ENCODE measurements at regions not wholly inside any gene's neighbourhood (a gene's known extent, or its start where the extent isn't known, plus 50 kb on each side); places are given as distances from the start of the nearest gene placed in this dataset.

DNA sequence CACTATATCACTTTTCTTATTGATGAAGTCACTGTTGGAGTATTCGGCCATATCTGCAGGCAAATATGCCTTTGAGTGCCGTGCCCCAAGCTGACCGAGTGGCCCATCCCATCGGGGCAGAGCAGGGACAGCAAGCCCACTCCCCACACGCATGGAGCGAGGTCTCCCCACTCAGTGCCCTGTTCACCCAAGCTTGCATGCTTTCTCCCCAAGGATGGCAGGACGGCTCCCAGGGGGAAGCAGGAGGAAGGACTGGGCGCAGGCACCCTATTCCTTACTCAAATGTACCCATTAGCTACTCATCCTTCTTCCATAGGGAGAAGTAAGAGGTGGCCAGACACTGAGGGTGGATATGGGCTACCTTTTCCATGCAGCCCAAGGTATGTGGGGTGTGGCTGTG lies 309.0 kb downstream of the IRX1 start:
- ChIA-PET CTCF (no interaction called here), POLR2A (no interaction called here)
- Mint-ChIP-seq H3K27ac (no peak overlapping the region), H3K9me3 (no peaks in the 10 kb centered on the region), H3K4me3 (no peak overlapping the region), H3K4me1 (ENCODE audit: low read depth) (no peaks in the 10 kb centered on the region), H3K36me3 (ENCODE audit: low read depth) (no peaks in the 10 kb centered on the region), H3K27me3 (no peaks in the 10 kb centered on the region)
- no peak for ATAC-seq
- DNase-seq: no peak
- intact Hi-C loops (cut with micrococcal nuclease): no loop called here
- TF ChIP-seq, protein P1, sequence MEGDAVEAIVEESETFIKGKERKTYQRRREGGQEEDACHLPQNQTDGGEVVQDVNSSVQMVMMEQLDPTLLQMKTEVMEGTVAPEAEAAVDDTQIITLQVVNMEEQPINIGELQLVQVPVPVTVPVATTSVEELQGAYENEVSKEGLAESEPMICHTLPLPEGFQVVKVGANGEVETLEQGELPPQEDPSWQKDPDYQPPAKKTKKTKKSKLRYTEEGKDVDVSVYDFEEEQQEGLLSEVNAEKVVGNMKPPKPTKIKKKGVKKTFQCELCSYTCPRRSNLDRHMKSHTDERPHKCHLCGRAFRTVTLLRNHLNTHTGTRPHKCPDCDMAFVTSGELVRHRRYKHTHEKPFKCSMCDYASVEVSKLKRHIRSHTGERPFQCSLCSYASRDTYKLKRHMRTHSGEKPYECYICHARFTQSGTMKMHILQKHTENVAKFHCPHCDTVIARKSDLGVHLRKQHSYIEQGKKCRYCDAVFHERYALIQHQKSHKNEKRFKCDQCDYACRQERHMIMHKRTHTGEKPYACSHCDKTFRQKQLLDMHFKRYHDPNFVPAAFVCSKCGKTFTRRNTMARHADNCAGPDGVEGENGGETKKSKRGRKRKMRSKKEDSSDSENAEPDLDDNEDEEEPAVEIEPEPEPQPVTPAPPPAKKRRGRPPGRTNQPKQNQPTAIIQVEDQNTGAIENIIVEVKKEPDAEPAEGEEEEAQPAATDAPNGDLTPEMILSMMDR (IDR thresholded peaks at IDR 0.05): no peak

DNA sequence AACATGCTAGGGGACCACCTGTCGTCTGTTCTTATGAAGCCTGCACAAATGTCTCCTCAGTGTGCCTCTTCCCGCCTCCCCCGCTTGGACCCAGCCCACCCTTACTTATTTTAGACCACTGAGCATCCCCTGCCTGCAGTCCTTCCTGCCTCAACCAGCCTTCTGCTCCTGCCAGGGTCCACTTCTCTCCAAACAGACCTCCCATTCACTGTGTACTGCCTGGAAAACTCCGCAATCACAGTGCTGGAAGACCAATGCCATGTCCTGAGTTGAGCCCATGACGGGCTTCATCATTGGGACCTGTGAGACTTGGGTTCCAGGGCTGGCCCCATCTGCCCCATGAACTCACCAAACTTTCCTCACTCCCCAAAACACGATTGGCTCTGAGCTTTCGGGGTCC lies 309.4 kb downstream of the IRX1 start:
- ChIA-PET POLR2A (no interaction called here), CTCF (no interaction called here)
- DNase-seq: no peak
- no peak for ATAC-seq
- H3K36me3 Mint-ChIP-seq (ENCODE audit: low read depth): no peaks in the 10 kb centered on the region
- intact Hi-C loops (cut with micrococcal nuclease): no loop called here
- no peaks in the 10 kb centered on the region for H3K27me3 Mint-ChIP-seq
- no peaks in the 10 kb centered on the region for H3K4me1 Mint-ChIP-seq (ENCODE audit: low read depth)
- TF ChIP-seq, protein P1 (IDR thresholded peaks at IDR 0.05): no peak
- no peak overlapping the region for H3K27ac Mint-ChIP-seq
- no peak overlapping the region for H3K4me3 Mint-ChIP-seq
- no peaks in the 10 kb centered on the region for H3K9me3 Mint-ChIP-seq

DNA sequence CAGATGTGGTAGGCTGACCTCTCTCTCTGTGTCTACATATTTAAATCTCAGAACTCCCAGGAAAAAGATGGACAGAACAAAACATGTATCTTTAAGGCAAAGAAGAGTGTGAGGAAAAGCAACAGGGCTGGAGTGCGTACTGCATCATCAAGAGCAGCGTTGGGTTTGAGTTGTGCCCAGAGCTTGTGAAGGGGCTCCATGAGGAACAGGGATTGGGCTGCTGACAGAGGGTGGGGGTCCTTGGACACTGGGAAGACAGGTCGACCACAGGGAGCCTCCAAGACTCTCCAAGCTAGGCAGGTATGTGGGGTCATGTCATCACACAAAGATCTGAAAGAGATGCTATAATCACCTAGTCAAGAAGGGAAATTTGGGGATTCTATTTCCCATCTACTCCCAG lies 309.9 kb downstream of the IRX1 start:
- ATAC-seq: no peak
- no peak for DNase-seq
- H3K27ac Mint-ChIP-seq: no peak overlapping the region
- H3K27me3 Mint-ChIP-seq: no peaks in the 10 kb centered on the region
- no peaks in the 10 kb centered on the region for H3K36me3 Mint-ChIP-seq (ENCODE audit: low read depth)
- ChIA-PET POLR2A (no interaction called here), CTCF (interaction anchor here (0.9 kb wide), 1 partner anchor 8 kb away, joined by 3 read pairs; no protein-coding TSS in a partner anchor)
- H3K9me3 Mint-ChIP-seq: no peaks in the 10 kb centered on the region
- TF ChIP-seq, protein P1 (IDR thresholded peaks at IDR 0.05): no peak
- intact Hi-C loops (cut with micrococcal nuclease): no loop called here
- H3K4me1 Mint-ChIP-seq (ENCODE audit: low read depth): no peaks in the 10 kb centered on the region
- no peak overlapping the region for H3K4me3 Mint-ChIP-seq

DNA sequence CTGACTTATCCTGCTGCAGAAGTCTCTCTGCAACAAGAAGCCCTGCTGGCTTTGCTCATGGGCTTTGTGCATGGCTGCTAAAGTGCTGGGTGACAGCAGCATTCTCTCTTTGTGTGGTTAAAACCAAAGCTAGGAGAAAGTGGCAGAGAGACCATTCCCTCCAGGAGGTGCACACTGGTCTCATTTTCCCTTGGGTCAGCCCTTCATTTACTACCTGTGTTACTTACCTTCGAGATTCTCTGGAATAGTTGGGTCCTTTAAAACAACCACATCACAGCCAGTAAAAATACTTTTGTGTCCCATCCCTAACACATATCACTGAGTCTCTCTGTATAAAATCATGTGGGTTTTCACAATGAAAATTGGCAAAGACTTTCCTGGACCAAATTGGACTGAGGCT lies 315.5 kb downstream of the IRX1 start:
- H3K27me3 Mint-ChIP-seq: no peaks in the 10 kb centered on the region
- ChIA-PET CTCF (no interaction called here), POLR2A (no interaction called here)
- no peaks in the 10 kb centered on the region for H3K4me1 Mint-ChIP-seq (ENCODE audit: low read depth)
- no peak for DNase-seq
- intact Hi-C loops (cut with micrococcal nuclease): no loop called here
- no peaks in the 10 kb centered on the region for H3K36me3 Mint-ChIP-seq (ENCODE audit: low read depth)
- TF ChIP-seq, protein P1 (IDR thresholded peaks at IDR 0.05): no peak
- no peaks in the 10 kb centered on the region for H3K9me3 Mint-ChIP-seq
- no peak overlapping the region for H3K4me3 Mint-ChIP-seq
- ATAC-seq: no peak
- no peak overlapping the region for H3K27ac Mint-ChIP-seq

DNA sequence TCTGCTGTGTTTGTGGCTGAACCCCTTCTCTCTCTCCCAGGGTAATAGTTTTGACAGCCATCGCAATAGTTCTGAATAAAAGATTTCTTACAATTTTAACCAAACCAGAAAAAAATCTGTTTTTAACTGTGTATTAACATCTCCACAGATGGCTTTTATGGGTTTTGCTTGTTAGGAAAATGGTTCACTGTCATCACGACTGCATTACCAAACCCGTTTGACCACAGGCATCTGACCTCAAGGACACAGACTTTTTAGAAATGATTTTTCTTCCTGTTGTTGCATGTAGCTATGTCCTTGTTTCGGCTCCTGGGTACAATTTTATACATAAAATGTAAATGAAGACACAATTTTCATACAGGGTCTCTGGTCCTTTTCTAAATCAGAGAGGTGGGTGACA lies 316.1 kb downstream of the IRX1 start:
- ChIA-PET POLR2A (no interaction called here), CTCF (no interaction called here)
- intact Hi-C loops (cut with micrococcal nuclease): no loop called here
- no peaks in the 10 kb centered on the region for H3K27me3 Mint-ChIP-seq
- DNase-seq (no peak), ATAC-seq (no peak)
- TF ChIP-seq, protein P1 (IDR thresholded peaks at IDR 0.05): no peak
- H3K36me3 Mint-ChIP-seq (ENCODE audit: low read depth): no peaks in the 10 kb centered on the region
- H3K4me3 Mint-ChIP-seq: no peak overlapping the region
- H3K4me1 Mint-ChIP-seq (ENCODE audit: low read depth): no peaks in the 10 kb centered on the region
- H3K27ac Mint-ChIP-seq: no peak overlapping the region
- H3K9me3 Mint-ChIP-seq: no peaks in the 10 kb centered on the region
